H9 (cell line): ENCODE measurements at regions not wholly inside any gene's neighbourhood (a gene's known extent, or its start where the extent isn't known, plus 50 kb on each side); places are given as distances from the start of the nearest gene placed in this dataset.

Source experiments
- DNase-seq: peaks from one replicate; pipeline ENCODE4 v3.0.0-alpha.2; 2017
- H2AFZ ChIP-seq: one replicate; pipeline ENCODE4 v1.6.1; 2013; ENCODE audit warnings: mild to moderate bottlenecking, low read length, control low read depth, moderate library complexity
- H2AK5ac ChIP-seq: 2 replicates; pipeline ENCODE4 v1.6.1; 2013; ENCODE audit warnings: low read length, control low read depth, mixed read lengths; ENCODE audit not compliant: insufficient read length
- H2BK120ac ChIP-seq: one replicate; pipeline ENCODE4 v1.6.1; 2013; ENCODE audit warnings: low read depth, mild to moderate bottlenecking, low read length, control low read depth, inconsistent platforms; ENCODE audit not compliant: poor library complexity, severe bottlenecking
- H2BK12ac ChIP-seq: 2 replicates; pipeline ENCODE4 v1.6.1; 2013; ENCODE audit warnings: low read length, control low read depth, mixed read lengths, low read depth; ENCODE audit not compliant: insufficient read length
- H2BK15ac ChIP-seq: 2 replicates; pipeline ENCODE4 v1.6.1; 2013; ENCODE audit warnings: low read depth, low read length, control low read depth
- H2BK20ac ChIP-seq: one replicate; pipeline ENCODE4 v1.6.1; 2013; ENCODE audit warnings: low read depth, mild to moderate bottlenecking, low read length, control low read depth, inconsistent platforms; ENCODE audit not compliant: poor library complexity, severe bottlenecking
- H2BK5ac ChIP-seq: 2 replicates; pipeline ENCODE4 v1.6.1; 2013; ENCODE audit warnings: low read length, control low read depth, mixed read lengths; ENCODE audit not compliant: insufficient read length
- H3K14ac ChIP-seq: 2 replicates; pipeline ENCODE4 v1.6.1; 2013; ENCODE audit warnings: low read length, control low read depth; ENCODE audit not compliant: insufficient read depth
- H3K18ac ChIP-seq: 2 replicates; pipeline ENCODE4 v1.6.1; 2013; ENCODE audit warnings: low read depth, mild to moderate bottlenecking, mixed read lengths, low read length, control low read depth; ENCODE audit not compliant: insufficient read length
- H3K23ac ChIP-seq: 2 replicates; pipeline ENCODE4 v1.6.1; 2013; ENCODE audit warnings: low read length, control low read depth, mixed read lengths, low read depth; ENCODE audit not compliant: insufficient read length
- H3K23me2 ChIP-seq: 2 replicates; pipeline ENCODE4 v1.6.1; 2013; ENCODE audit warnings: low read depth, mild to moderate bottlenecking, mixed read lengths, low read length, control low read depth; ENCODE audit not compliant: insufficient read length, poor library complexity, severe bottlenecking
- H3K27ac ChIP-seq: 2 replicates; pipeline ENCODE4 v1.5.1; 2013; ENCODE audit warnings: low read length, control low read depth, mixed read lengths, low read depth; ENCODE audit not compliant: insufficient read length
- H3K27me3 ChIP-seq: 2 replicates; pipeline ENCODE4 v1.6.1; 2013; ENCODE audit warnings: low read length, control low read depth, inconsistent platforms; ENCODE audit not compliant: insufficient read depth
- H3K4ac ChIP-seq: 2 replicates; pipeline ENCODE4 v1.6.1; 2013; ENCODE audit warnings: low read depth, mild to moderate bottlenecking, control low read depth, inconsistent platforms, low read length, moderate library complexity
- H3K4me1 ChIP-seq: 2 replicates; pipeline ENCODE4 v1.6.1; 2013; ENCODE audit warnings: low read length, control low read depth, inconsistent platforms; ENCODE audit not compliant: insufficient read depth
- H3K4me2 ChIP-seq: 2 replicates; pipeline ENCODE4 v1.6.1; 2013; ENCODE audit warnings: low read length, control low read depth, mixed read lengths; ENCODE audit not compliant: insufficient read length, insufficient read depth
- H3K56ac ChIP-seq: 2 replicates; pipeline ENCODE4 v1.6.1; 2013; ENCODE audit warnings: low read depth, mild to moderate bottlenecking, mixed read lengths, low read length, control low read depth; ENCODE audit not compliant: insufficient read length
- H3K79me1 ChIP-seq: 2 replicates; pipeline ENCODE4 v1.6.1; 2013; ENCODE audit warnings: low read depth, mild to moderate bottlenecking, moderate library complexity, low read length, control low read depth, inconsistent platforms; ENCODE audit not compliant: insufficient read depth, poor library complexity, severe bottlenecking
- H3K79me2 ChIP-seq: 2 replicates; pipeline ENCODE4 v1.6.1; 2013; ENCODE audit warnings: low read length, control low read depth, inconsistent platforms; ENCODE audit not compliant: insufficient read depth
- H3K9ac ChIP-seq: 2 replicates; pipeline ENCODE4 v1.6.1; 2013; ENCODE audit warnings: low read length, control low read depth, mixed read lengths; ENCODE audit not compliant: insufficient read length; ENCODE audit errors: extremely low read depth
- H3K9me3 ChIP-seq: one replicate; pipeline ENCODE4 v1.6.1; 2013; ENCODE audit warnings: low read depth, low read length, inconsistent platforms; ENCODE audit not compliant: control insufficient read depth
- H3T11ph ChIP-seq: one replicate; pipeline ENCODE4 v1.6.1; 2013; ENCODE audit warnings: mild to moderate bottlenecking, low read length, control low read depth, inconsistent platforms
- H4K20me1 ChIP-seq: one replicate; pipeline ENCODE4 v1.6.1; 2013; ENCODE audit not compliant: control insufficient read depth, insufficient read length, insufficient read depth
- H4K5ac ChIP-seq: 2 replicates; pipeline ENCODE4 v1.6.1; 2013; ENCODE audit warnings: low read depth, mild to moderate bottlenecking, mixed read lengths, low read length, control low read depth; ENCODE audit not compliant: insufficient read length
- H4K8ac ChIP-seq: replicated peaks from 2 replicates; pipeline ENCODE4 v1.6.1; 2013; ENCODE audit warnings: low read length, control low read depth, mixed read lengths, low read depth; ENCODE audit not compliant: insufficient read length
- H4K91ac ChIP-seq: 2 replicates; pipeline ENCODE4 v1.6.1; 2013; ENCODE audit warnings: low read depth, mild to moderate bottlenecking, moderate library complexity, mixed read lengths, low read length, control low read depth; ENCODE audit not compliant: insufficient read length
- H3K27ac Mint-ChIP-seq, 3 experiments: 2 replicates in 2 of 3; 3 replicates in 1 of 3; pipeline ENCODE4 v1.8.0; 2020 to 2021; ENCODE audit warnings: mixed read lengths in 3 of 3, mild to moderate bottlenecking in 1 of 3, moderate library complexity in 1 of 3
- H3K27me3 Mint-ChIP-seq: 2 replicates; pipeline ENCODE4 v1.8.0; 2021; ENCODE audit warnings: low read depth, mild to moderate bottlenecking, moderate library complexity, mixed read lengths
- H3K36me3 Mint-ChIP-seq, 3 experiments: 2 replicates in 2 of 3; 3 replicates in 1 of 3; pipeline ENCODE4 v1.8.0; 2020 to 2021; ENCODE audit warnings: low read depth in 3 of 3, mixed read lengths in 3 of 3; ENCODE audit not compliant: insufficient read depth in 1 of 3
- H3K4me1 Mint-ChIP-seq, 2 experiments: 2 replicates each; pipeline ENCODE4 v1.8.0; 2020; ENCODE audit warnings: mixed read lengths in 2 of 2
- H3K4me3 Mint-ChIP-seq, 2 experiments: 2 replicates in 1 of 2; 3 replicates in 1 of 2; pipeline ENCODE4 v1.8.0; 2020 to 2021; ENCODE audit warnings: mild to moderate bottlenecking in 2 of 2, mixed read lengths in 2 of 2, moderate library complexity in 1 of 2
- H3K9me3 Mint-ChIP-seq, 2 experiments: 2 replicates in 1 of 2; 3 replicates in 1 of 2; pipeline ENCODE4 v1.8.0; 2020; ENCODE audit warnings: mild to moderate bottlenecking in 2 of 2, mixed read lengths in 2 of 2, moderate library complexity in 1 of 2
- WGBS: extraction: QIAGEN DNeasy Blood & Tissue Kit; methylation state at CpG from one replicate; pipeline ENCODE4 v1.1.7; 2013; ENCODE audit warnings: missing lambda C conversion rate, low lambda C conversion rate, mixed read lengths; ENCODE audit not compliant: insufficient read length; ENCODE audit errors: extremely low coverage; 5-methylcytosine and 5-hydroxymethylcytosine counted together
- TF ChIP-seq, protein P1 (sequence below): fragments of 200-600 bp; sonication (generic); conservative IDR thresholded peaks from 3 replicates; pipeline ENCODE4 v1.8.0; 2021; ENCODE audit warnings: antibody characterized with exemption, mild to moderate bottlenecking

GRCh38 chr11:112477581-112478317 lies 217.1 kb upstream of the PLET1 start:
- Histone ChIP-seq H2AFZ (no peak overlapping the region), H2BK15ac (no peak overlapping the region), H3K4ac (no peak overlapping the region), H2AK5ac (no peak overlapping the region), H3K23ac (no peak overlapping the region), H3K23me2 (no peaks in the 10 kb centered on the region), H2BK5ac (no peak overlapping the region), H3K14ac (no peak overlapping the region), H3K4me1 (peaks cover 3% of the 10 kb centered on the region; the same call in 1 of the 2 replicates), H4K8ac (no peak overlapping the region), H3K9me3 (no peaks in the 10 kb centered on the region), H2BK20ac (no peak overlapping the region), H3K9ac (no peak overlapping the region), H3K79me2 (no peaks in the 10 kb centered on the region), H3K27me3 (no peaks in the 10 kb centered on the region; the same call in 1 of the 2 replicates), H4K91ac (no peak overlapping the region), H4K5ac (no peak overlapping the region), H2BK12ac (no peak overlapping the region), H3K4me2 (no peak overlapping the region), H3T11ph (no peak overlapping the region), H4K20me1 (no peaks in the 10 kb centered on the region), H3K18ac (no peak overlapping the region), H3K56ac (no peak overlapping the region), H3K79me1 (no peaks in the 10 kb centered on the region), H3K27ac (no peak overlapping the region), H2BK120ac (no peak overlapping the region)
- TF ChIP-seq, protein P1, sequence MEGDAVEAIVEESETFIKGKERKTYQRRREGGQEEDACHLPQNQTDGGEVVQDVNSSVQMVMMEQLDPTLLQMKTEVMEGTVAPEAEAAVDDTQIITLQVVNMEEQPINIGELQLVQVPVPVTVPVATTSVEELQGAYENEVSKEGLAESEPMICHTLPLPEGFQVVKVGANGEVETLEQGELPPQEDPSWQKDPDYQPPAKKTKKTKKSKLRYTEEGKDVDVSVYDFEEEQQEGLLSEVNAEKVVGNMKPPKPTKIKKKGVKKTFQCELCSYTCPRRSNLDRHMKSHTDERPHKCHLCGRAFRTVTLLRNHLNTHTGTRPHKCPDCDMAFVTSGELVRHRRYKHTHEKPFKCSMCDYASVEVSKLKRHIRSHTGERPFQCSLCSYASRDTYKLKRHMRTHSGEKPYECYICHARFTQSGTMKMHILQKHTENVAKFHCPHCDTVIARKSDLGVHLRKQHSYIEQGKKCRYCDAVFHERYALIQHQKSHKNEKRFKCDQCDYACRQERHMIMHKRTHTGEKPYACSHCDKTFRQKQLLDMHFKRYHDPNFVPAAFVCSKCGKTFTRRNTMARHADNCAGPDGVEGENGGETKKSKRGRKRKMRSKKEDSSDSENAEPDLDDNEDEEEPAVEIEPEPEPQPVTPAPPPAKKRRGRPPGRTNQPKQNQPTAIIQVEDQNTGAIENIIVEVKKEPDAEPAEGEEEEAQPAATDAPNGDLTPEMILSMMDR: no peak
- H3K27ac Mint-ChIP-seq: no peak overlapping the region; a peak in 1 of 7 replicates
- H3K4me3 Mint-ChIP-seq: no peak overlapping the region
- WGBS: no CpG with 5 or more reads among the region's 6 CpGs
- H3K4me1 Mint-ChIP-seq: peaks cover 4 to 8% of the 10 kb centered on the region in 2 experiments; a peak in 3 of 4 replicates
- no peak for DNase-seq
- no peaks in the 10 kb centered on the region for H3K36me3 Mint-ChIP-seq
- no peaks in the 10 kb centered on the region for H3K9me3 Mint-ChIP-seq
- H3K27me3 Mint-ChIP-seq: peaks cover 7% of the 10 kb centered on the region
